Hepatocyte (in vitro differentiated cells): ENCODE measurements at regions not wholly inside any gene's neighbourhood (a gene's known extent, or its start where the extent isn't known, plus 50 kb on each side); places are given as distances from the start of the nearest gene placed in this dataset.

Source experiments
- DNase-seq: peaks from one replicate; pipeline ENCODE4 v3.0.0-alpha.2; 2016; ENCODE audit warnings: low spot score
- H2AFZ ChIP-seq: fragments of 200-600 bp; sonication (generic); 2 replicates; pipeline ENCODE4 v1.6.0; 2016; ENCODE audit warnings: antibody characterized with exemption, mild to moderate bottlenecking
- H3K27ac ChIP-seq: fragments of 200-600 bp; sonication (generic); 2 replicates; pipeline ENCODE4 v1.5.1; 2016; ENCODE audit warnings: mild to moderate bottlenecking
- H3K27me3 ChIP-seq: fragments of 200-600 bp; sonication (generic); 2 replicates; pipeline ENCODE4 v1.6.1; 2016
- H3K36me3 ChIP-seq: fragments of 200-600 bp; sonication (generic); replicated peaks from 2 replicates; pipeline ENCODE4 v1.5.1; 2016; ENCODE audit warnings: low read depth; ENCODE audit not compliant: insufficient read depth
- H3K4me1 ChIP-seq: fragments of 200-600 bp; sonication (generic); 2 replicates; pipeline ENCODE4 v1.5.1; 2016; ENCODE audit warnings: mild to moderate bottlenecking, moderate library complexity; ENCODE audit not compliant: insufficient read depth
- H3K4me2 ChIP-seq: fragments of 200-600 bp; sonication (generic); 2 replicates; pipeline ENCODE4 v1.6.0; 2016
- H3K4me3 ChIP-seq: fragments of 200-600 bp; sonication (generic); 2 replicates; pipeline ENCODE4 v1.5.1; 2016; ENCODE audit warnings: mild to moderate bottlenecking
- H3K79me2 ChIP-seq: fragments of 200-600 bp; sonication (generic); 2 replicates; pipeline ENCODE4 v1.6.0; 2017; ENCODE audit warnings: mild to moderate bottlenecking
- H3K9me2 ChIP-seq: fragments of 200-600 bp; sonication (generic); replicated peaks from 2 replicates; pipeline ENCODE4 v1.6.0; 2017; ENCODE audit warnings: mild to moderate bottlenecking; ENCODE audit not compliant: insufficient read depth
- H3K9me3 ChIP-seq: fragments of 200-600 bp; sonication (generic); 2 replicates; pipeline ENCODE4 v1.5.1; 2016; ENCODE audit warnings: low read depth, mild to moderate bottlenecking
- H4K20me1 ChIP-seq: fragments of 200-600 bp; sonication (generic); 2 replicates; pipeline ENCODE4 v1.6.0; 2016; ENCODE audit warnings: mild to moderate bottlenecking; ENCODE audit not compliant: insufficient read depth, poor library complexity, severe bottlenecking
- EZH2 ChIP-seq: fragments of 200-600 bp; sonication (generic); IDR thresholded peaks from 2 replicates; pipeline ENCODE4 v1.6.1; 2016; ENCODE audit warnings: antibody characterized with exemption, mild to moderate bottlenecking, borderline replicate concordance
- EZH2phosphoT487 ChIP-seq: fragments of 200-600 bp; sonication (generic); IDR thresholded peaks from one replicate; pipeline ENCODE4 v1.6.1; 2018; ENCODE audit warnings: antibody characterized with exemption, mild to moderate bottlenecking, low read depth, moderate library complexity; ENCODE audit not compliant: unreplicated experiment, severe bottlenecking
- WGBS: methylation state at CpG from one replicate; pipeline ENCODE4 v1.1.6; 2016; ENCODE audit warnings: low lambda C conversion rate; ENCODE audit errors: missing lambda C conversion rate; 5-methylcytosine and 5-hydroxymethylcytosine counted together
- TF ChIP-seq, protein P1 (sequence below): fragments of 200-600 bp; sonication (generic); IDR thresholded peaks from 2 replicates; pipeline ENCODE4 v1.5.1; 2016; ENCODE audit warnings: antibody characterized with exemption, mild to moderate bottlenecking; ENCODE audit not compliant: poor library complexity

DNA sequence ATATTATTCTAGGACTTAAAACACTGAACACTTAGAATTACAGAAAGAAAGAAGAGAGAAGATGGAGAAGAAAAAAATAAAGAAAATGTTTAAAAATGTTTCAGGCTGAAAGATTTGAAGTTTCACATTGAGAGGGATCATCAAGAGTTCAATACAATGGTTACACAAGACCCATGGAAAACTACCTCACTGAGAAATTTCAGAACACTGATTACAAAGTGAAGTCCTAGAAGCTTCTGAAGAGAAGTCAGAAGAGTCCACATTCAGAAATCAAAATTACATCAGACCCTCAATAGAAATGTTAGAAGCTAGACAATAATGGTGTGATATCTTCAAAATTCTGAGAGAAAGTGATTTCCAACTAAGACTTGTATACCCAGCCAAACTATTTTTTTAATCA is 196.1 kb downstream of the MACC1 start:
- no peaks in the 10 kb centered on the region for H3K27me3 ChIP-seq
- H3K4me1 ChIP-seq, result no peaks in the 10 kb centered on the region
- H3K27ac ChIP-seq, result no peak overlapping the region
- no peaks in the 10 kb centered on the region for H3K36me3 ChIP-seq
- DNase-seq, result no peak
- no peaks in the 10 kb centered on the region for H3K9me2 ChIP-seq
- TF ChIP-seq EZH2phosphoT487 (no peak), EZH2 (no peak)
- TF ChIP-seq, protein P1, sequence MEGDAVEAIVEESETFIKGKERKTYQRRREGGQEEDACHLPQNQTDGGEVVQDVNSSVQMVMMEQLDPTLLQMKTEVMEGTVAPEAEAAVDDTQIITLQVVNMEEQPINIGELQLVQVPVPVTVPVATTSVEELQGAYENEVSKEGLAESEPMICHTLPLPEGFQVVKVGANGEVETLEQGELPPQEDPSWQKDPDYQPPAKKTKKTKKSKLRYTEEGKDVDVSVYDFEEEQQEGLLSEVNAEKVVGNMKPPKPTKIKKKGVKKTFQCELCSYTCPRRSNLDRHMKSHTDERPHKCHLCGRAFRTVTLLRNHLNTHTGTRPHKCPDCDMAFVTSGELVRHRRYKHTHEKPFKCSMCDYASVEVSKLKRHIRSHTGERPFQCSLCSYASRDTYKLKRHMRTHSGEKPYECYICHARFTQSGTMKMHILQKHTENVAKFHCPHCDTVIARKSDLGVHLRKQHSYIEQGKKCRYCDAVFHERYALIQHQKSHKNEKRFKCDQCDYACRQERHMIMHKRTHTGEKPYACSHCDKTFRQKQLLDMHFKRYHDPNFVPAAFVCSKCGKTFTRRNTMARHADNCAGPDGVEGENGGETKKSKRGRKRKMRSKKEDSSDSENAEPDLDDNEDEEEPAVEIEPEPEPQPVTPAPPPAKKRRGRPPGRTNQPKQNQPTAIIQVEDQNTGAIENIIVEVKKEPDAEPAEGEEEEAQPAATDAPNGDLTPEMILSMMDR, result no peak
- H3K4me3 ChIP-seq, result no peak overlapping the region
- no peaks in the 10 kb centered on the region for H3K9me3 ChIP-seq
- no peaks in the 10 kb centered on the region for H4K20me1 ChIP-seq
- no peak overlapping the region for H3K4me2 ChIP-seq
- H2AFZ ChIP-seq, result no peak overlapping the region
- H3K79me2 ChIP-seq, result no peaks in the 10 kb centered on the region

DNA sequence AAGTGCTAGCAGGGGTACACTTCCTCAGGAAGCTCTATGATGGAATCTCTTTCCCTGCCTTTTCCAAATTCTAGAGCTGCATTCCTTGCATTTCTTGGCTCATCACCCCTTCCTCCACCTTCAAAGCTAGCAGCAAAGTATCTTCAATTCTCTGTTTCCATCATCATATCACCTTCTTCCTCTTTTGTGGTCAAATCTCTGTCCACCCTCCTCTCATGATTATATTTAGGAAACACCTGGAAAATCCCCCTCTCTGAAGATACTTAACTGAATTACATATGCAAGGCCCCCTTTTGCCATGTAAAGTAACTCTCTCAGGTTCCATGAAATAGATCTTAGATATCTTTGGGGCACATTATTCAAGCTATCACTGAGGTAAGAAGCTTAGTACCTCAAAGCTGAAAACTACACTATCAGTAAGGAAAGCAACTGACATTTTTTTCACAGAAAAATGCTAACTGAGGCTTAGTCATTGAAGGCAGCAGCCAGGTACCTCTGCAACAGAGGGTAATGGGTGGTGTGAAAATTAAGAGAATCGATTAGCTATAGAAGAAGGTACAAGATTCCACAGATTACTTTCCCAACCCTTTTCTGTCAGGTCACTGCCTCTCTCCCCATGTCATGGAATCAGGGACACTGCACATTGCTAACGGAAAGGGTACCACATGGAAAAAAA is 197.3 kb downstream of the MACC1 start:
- DNase-seq, result no peak
- TF ChIP-seq, protein P1, result no peak
- TF ChIP-seq EZH2 (no peak), EZH2phosphoT487 (no peak)
- Histone ChIP-seq H3K4me3 (no peak overlapping the region), H3K9me2 (no peaks in the 10 kb centered on the region), H3K4me2 (no peak overlapping the region), H4K20me1 (no peaks in the 10 kb centered on the region), H3K27me3 (no peaks in the 10 kb centered on the region), H3K36me3 (no peaks in the 10 kb centered on the region), H3K4me1 (no peaks in the 10 kb centered on the region), H3K79me2 (no peaks in the 10 kb centered on the region), H2AFZ (no peak overlapping the region), H3K27ac (no peak overlapping the region), H3K9me3 (no peaks in the 10 kb centered on the region)
- 91% methylated on average over 2 of the region's 2 CpGs for WGBS

DNA sequence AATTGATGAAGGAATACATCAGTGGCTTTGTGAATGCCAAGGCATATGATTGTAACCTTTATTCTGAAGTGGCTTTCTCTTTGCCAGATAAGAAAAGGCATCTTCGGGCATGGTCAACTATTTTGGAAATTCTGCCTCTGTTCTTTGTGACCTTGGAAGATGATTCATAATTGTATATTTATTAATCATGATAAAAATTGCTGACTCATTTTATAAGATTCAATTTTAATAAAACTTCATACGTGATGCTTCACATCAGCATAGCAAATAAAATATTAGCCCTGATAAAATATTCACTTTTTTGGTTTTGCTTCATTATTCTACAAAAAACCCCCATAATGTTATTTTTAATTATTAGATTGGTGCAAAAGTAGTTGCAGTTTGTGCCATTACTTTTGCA is 200.5 kb downstream of the MACC1 start:
- H3K4me2 ChIP-seq, result no peak overlapping the region
- H3K9me2 ChIP-seq, result no peaks in the 10 kb centered on the region

More for the DNA sequence above, 200.5 kb downstream of the MACC1 start:
- H3K4me3 ChIP-seq, result no peak overlapping the region
- DNase-seq, result no peak
- no peak overlapping the region for H3K27ac ChIP-seq
- no peak overlapping the region for H2AFZ ChIP-seq
- no peaks in the 10 kb centered on the region for H3K4me1 ChIP-seq
- H3K36me3 ChIP-seq, result no peaks in the 10 kb centered on the region
- H3K27me3 ChIP-seq, result no peaks in the 10 kb centered on the region
- H3K79me2 ChIP-seq, result no peaks in the 10 kb centered on the region
- TF ChIP-seq EZH2 (no peak), EZH2phosphoT487 (no peak)
- TF ChIP-seq, protein P1, result no peak
- WGBS, result 97% methylated on average over 2 of the region's 2 CpGs
- no peaks in the 10 kb centered on the region for H4K20me1 ChIP-seq
- no peaks in the 10 kb centered on the region for H3K9me3 ChIP-seq
